Lung (tissue), 11 donors: ENCODE measurements at regions not wholly inside any gene's neighbourhood (a gene's known extent, or its start where the extent isn't known, plus 50 kb on each side); places are given as distances from the start of the nearest gene placed in this dataset.

Source experiments
- ATAC-seq: fragments of 200-7000 bp; cut with Tn5 transposase; one replicate; pipeline ENCODE4 v1.9.1; 2020; ENCODE audit warnings: moderate number of reproducible peaks; ENCODE audit not compliant: insufficient read depth, low FRiP score
- DNase-seq, 3 donors: peaks; one replicate each; pipeline ENCODE4 v3.0.0-alpha.2; 2013 to 2017
- H3K27ac ChIP-seq, 2 donors: one replicate each; pipeline ENCODE4 v1.5.1; 2013; ENCODE audit warnings: mild to moderate bottlenecking in 2 of 2, moderate library complexity in 2 of 2, control low read depth in 1 of 2, inconsistent platforms in 1 of 2, low read depth in 1 of 2, low read length in 1 of 2
- H3K27me3 ChIP-seq, 3 donors: one replicate each; pipeline ENCODE4 v1.5.1; 2013; ENCODE audit warnings: low read length in 2 of 3; ENCODE audit not compliant: control insufficient read depth in 3 of 3, insufficient read depth in 3 of 3
- H3K36me3 ChIP-seq, 4 donors: one replicate each; pipeline ENCODE4 v1.5.1; 2013; ENCODE audit warnings: low read length in 4 of 4, mild to moderate bottlenecking in 1 of 4, moderate library complexity in 1 of 4; ENCODE audit not compliant: control insufficient read depth in 4 of 4, insufficient read depth in 4 of 4
- H3K4me1 ChIP-seq, 5 donors: one replicate each; pipeline ENCODE4 v1.5.1; 2013; ENCODE audit warnings: low read length in 5 of 5, mild to moderate bottlenecking in 2 of 5, moderate library complexity in 1 of 5; ENCODE audit not compliant: control insufficient read depth in 5 of 5, insufficient read depth in 5 of 5
- H3K4me3 ChIP-seq: one replicate; pipeline ENCODE4 v1.5.1; 2013; ENCODE audit warnings: mild to moderate bottlenecking, control low read depth, moderate library complexity
- H3K9ac ChIP-seq, 2 donors: one replicate each; pipeline ENCODE4 v1.5.1; 2013; ENCODE audit warnings: low read length in 2 of 2, control low read depth in 1 of 2; ENCODE audit not compliant: insufficient read depth in 1 of 2
- H3K9me3 ChIP-seq, 4 donors: one replicate each; pipeline ENCODE4 v1.5.1; 2013; ENCODE audit warnings: low read length in 3 of 4, mild to moderate bottlenecking in 1 of 4, moderate library complexity in 1 of 4; ENCODE audit not compliant: control insufficient read depth in 4 of 4, insufficient read depth in 3 of 4
- WGBS, 2 donors: extraction: QIAGEN DNeasy Blood & Tissue Kit; methylation state at CpG; one replicate each; pipeline ENCODE4 v1.1.7; 2013; 5-methylcytosine and 5-hydroxymethylcytosine counted together
- TF ChIP-seq, protein P1 (sequence below): IDR thresholded peaks from 2 replicates; pipeline ENCODE4 v1.5.1; 2012; ENCODE audit warnings: mild to moderate bottlenecking; ENCODE audit errors: control extremely low read depth, extremely low read depth
- donor health status: control.
- donor health status: control.
- donor health status: Bipolar disorder and iron deficiency.
- donor health status: healthy.
- donor health status: DM: yes; HTN: yes; CAD: no.

- no peak overlapping the region for H3K27ac ChIP-seq
- H3K4me3 ChIP-seq = no peak overlapping the region
- no peaks in the 10 kb centered on the region for H3K4me1 ChIP-seq
- no peak overlapping the region for H3K9ac ChIP-seq
- no peak for DNase-seq
- ATAC-seq = no peak
- no peaks in the 10 kb centered on the region for H3K27me3 ChIP-seq
- H3K9me3 ChIP-seq = peaks cover 0 to 3% (median 1%) of the 10 kb centered on the region in 4 donors
- TF ChIP-seq, protein P1, sequence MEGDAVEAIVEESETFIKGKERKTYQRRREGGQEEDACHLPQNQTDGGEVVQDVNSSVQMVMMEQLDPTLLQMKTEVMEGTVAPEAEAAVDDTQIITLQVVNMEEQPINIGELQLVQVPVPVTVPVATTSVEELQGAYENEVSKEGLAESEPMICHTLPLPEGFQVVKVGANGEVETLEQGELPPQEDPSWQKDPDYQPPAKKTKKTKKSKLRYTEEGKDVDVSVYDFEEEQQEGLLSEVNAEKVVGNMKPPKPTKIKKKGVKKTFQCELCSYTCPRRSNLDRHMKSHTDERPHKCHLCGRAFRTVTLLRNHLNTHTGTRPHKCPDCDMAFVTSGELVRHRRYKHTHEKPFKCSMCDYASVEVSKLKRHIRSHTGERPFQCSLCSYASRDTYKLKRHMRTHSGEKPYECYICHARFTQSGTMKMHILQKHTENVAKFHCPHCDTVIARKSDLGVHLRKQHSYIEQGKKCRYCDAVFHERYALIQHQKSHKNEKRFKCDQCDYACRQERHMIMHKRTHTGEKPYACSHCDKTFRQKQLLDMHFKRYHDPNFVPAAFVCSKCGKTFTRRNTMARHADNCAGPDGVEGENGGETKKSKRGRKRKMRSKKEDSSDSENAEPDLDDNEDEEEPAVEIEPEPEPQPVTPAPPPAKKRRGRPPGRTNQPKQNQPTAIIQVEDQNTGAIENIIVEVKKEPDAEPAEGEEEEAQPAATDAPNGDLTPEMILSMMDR = no peak
- H3K36me3 ChIP-seq = no peaks in the 10 kb centered on the region
- WGBS, 2 donors = 73 to 85% methylated on average over 6 of the region's 6 CpGs
These were observed 257.3 kb downstream of the GPAM start for GRCh38 chr10:111926286-111926685.

DNA sequence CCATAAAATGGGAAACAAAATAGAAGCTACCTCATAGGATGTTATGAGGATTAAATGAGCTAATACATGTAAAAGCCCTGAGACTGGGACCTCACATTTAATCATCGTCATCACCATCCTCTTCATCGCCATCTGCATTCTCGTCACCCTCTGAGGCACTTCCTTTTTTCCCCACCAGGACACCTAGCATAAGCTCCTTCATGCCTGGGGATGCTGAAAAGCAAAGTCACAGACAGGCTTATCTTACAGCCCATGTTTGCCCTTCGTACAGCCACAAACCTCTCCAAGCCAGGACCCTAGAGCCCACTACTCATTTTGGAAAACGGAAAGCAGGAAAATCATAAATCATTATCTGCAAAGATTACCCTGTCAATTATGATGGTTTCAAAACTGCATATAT is 249.6 kb downstream of the GPAM start:
- ATAC-seq = no peak
- no peak for DNase-seq

DNA sequence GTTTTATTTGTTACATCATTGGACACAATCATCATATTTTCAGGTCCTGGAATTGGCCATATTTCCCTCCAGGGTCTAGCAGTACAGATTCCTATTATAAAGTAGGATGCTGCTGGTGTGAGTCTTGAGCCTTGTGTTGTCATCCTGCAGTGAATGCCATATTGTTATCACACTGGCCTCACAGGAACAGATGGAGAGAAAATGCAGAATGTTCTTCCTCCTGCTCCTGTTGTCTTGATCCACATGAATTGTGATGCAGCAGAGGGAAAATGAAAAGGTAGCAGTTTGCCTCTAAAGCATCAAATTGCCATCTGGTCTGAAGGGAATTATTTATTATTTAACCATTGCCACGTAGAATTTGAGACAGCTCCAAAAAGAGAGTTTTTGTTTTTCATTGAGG is 248.6 kb downstream of the GPAM start:
- DNase-seq (no peak), ATAC-seq (no peak)
- Histone ChIP-seq H3K27me3 (no peaks in the 10 kb centered on the region), H3K4me3 (no peak overlapping the region), H3K36me3 (no peaks in the 10 kb centered on the region), H3K27ac (no peak overlapping the region), H3K9ac (no peak overlapping the region), H3K9me3 (peaks cover 0 to 3% (median 0%) of the 10 kb centered on the region in 4 donors), H3K4me1 (no peaks in the 10 kb centered on the region)
- WGBS, 2 donors = 78 to 89% methylated on average over 1 of the region's 1 CpG
- TF ChIP-seq, protein P1 = no peak

More for the DNA sequence above, 249.6 kb downstream of the GPAM start:
- TF ChIP-seq, protein P1 = no peak
- peaks cover 0 to 3% (median 1%) of the 10 kb centered on the region in 4 donors for H3K9me3 ChIP-seq
- no peaks in the 10 kb centered on the region for H3K36me3 ChIP-seq
- no peak overlapping the region for H3K27ac ChIP-seq
- H3K9ac ChIP-seq = no peak overlapping the region
- no peak overlapping the region for H3K4me3 ChIP-seq
- 69 to 73% methylated on average over 5 of the region's 5 CpGs for WGBS, 2 donors
- H3K27me3 ChIP-seq = no peaks in the 10 kb centered on the region
- H3K4me1 ChIP-seq = no peaks in the 10 kb centered on the region

DNA sequence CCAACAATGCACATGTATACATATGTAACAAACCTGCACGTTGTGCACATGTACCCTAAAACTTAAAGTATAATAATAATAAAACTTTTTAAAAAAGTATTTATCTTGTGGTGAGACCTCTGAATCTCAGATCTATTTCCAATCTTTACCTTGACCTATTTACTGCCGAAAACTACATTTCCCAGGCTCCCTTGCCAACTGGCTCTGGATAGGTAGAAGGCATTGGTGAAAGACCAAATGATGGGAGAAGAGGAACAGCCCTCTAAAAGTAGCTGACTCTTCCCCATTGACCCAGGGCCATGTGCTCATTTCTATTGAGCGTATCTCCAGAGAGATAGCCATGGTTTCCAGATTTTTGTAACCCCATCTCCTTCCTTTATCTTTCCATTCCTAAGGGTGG is 247.4 kb downstream of the GPAM start:
- no peak overlapping the region for H3K9ac ChIP-seq
- no peaks in the 10 kb centered on the region for H3K36me3 ChIP-seq
- no peak overlapping the region for H3K4me3 ChIP-seq
- no peaks in the 10 kb centered on the region for H3K27me3 ChIP-seq
- H3K27ac ChIP-seq = no peak overlapping the region
- H3K4me1 ChIP-seq = no peaks in the 10 kb centered on the region
- no peak for ATAC-seq
- 80% methylated on average over 3 of the region's 3 CpGs for WGBS, 2 donors
- TF ChIP-seq, protein P1 = no peak
- H3K9me3 ChIP-seq = peaks cover 0 to 3% (median 0%) of the 10 kb centered on the region in 4 donors
- no peak for DNase-seq
